ENCODE measurements at regions not wholly inside any gene's neighbourhood (a gene's known extent, or its start where the extent isn't known, plus 50 kb on each side); places are given as distances from the start of the nearest gene placed in this dataset.

DNA sequence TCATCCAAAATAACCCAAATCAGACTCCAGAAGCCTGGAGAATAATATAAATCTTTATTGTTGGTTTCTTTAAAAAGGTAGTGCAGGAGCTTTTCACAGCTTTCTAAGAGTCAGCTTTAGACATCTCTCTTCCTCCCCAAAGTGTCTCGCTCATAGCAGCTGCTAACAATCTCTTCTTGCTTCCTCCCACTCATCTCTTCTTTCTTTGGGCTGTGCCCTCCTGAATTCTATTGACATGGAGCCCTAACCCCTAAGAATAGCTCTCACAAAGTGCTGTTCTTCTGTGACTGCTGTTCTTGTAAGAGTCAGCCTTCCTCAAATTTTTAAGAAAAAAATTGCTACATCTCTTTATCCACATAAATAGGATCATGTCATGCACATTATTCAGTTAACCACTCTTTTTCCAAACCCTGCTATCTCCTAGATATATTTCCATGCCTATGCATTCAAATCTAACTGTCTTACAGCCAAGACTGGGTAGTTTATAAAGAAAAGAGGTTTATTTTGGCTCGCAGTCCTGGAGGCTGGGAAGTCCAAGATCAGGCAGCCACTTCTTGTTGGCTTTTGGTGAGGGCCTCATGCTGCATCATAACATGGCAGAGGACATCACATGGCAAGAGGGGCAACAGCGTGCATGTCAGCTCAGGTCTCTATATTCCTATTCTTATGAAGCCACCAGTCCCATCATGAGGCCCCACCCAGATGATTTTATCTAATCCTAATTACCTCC, 301.0 kb upstream of the POU3F1 start:
- TF ChIP-seq, protein P1, sequence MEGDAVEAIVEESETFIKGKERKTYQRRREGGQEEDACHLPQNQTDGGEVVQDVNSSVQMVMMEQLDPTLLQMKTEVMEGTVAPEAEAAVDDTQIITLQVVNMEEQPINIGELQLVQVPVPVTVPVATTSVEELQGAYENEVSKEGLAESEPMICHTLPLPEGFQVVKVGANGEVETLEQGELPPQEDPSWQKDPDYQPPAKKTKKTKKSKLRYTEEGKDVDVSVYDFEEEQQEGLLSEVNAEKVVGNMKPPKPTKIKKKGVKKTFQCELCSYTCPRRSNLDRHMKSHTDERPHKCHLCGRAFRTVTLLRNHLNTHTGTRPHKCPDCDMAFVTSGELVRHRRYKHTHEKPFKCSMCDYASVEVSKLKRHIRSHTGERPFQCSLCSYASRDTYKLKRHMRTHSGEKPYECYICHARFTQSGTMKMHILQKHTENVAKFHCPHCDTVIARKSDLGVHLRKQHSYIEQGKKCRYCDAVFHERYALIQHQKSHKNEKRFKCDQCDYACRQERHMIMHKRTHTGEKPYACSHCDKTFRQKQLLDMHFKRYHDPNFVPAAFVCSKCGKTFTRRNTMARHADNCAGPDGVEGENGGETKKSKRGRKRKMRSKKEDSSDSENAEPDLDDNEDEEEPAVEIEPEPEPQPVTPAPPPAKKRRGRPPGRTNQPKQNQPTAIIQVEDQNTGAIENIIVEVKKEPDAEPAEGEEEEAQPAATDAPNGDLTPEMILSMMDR (conservative IDR thresholded peaks at IDR 0.05 in 1 of 2, IDR thresholded peaks at IDR 0.05 in 1 of 2; ENCODE audit: low read depth in 1 of 2, low read length in 2 of 2) = no peak
- no peak for TF ChIP-seq EZH2 (IDR thresholded peaks at IDR 0.05; ENCODE audit: low read length, missing control alignments)

All from fibroblast of lung (primary cell).